H1 (cell line): ENCODE measurements at regions not wholly inside any gene's neighbourhood (a gene's known extent, or its start where the extent isn't known, plus 50 kb on each side); places are given as distances from the start of the nearest gene placed in this dataset.
A peak's percentile ranks its signal among the peaks of the same experiment; 100 is the strongest.

Experiments used
- CTCF ChIA-PET: fragments of 300-600 bp; sonication (Branson Sonifier 250); formaldehyde crosslinking; loops from one replicate; lab custom pipeline; 2021; ENCODE audit not compliant: partially characterized antibody; lab: Charles Lee
- POLR2A ChIA-PET: fragments of 300-600 bp; sonication (Branson Sonifier 250); formaldehyde crosslinking; loops from one replicate; lab custom pipeline; 2021; ENCODE audit warnings: inconsistent platforms; ENCODE audit not compliant: partially characterized antibody; lab: Charles Lee
- DNase-seq, 2 experiments: peaks; one replicate each; pipeline versions ENCODE4 v3.0.0 to v3.0.0-alpha.2; 2010 to 2022; ENCODE audit warnings: low spot score in 2 of 2, low read depth in 1 of 2, mixed read lengths in 1 of 2
- FAIRE-seq: peaks from 2 replicates; lab custom pipeline; 2011; peaks lifted over from hg19 to GRCh38; lab: Jason Lieb, UNC
- H2AFZ ChIP-seq: 2 replicates; pipeline ENCODE4 v1.8.1; 2012; ENCODE audit warnings: low read length, inconsistent platforms
- H2AK5ac ChIP-seq: 2 replicates; pipeline ENCODE4 v1.6.1; 2013; ENCODE audit warnings: low read depth, low read length
- H2BK120ac ChIP-seq: replicated peaks from 2 replicates; pipeline ENCODE3; 2013; ENCODE audit warnings: low read depth, low read length, inconsistent platforms
- H2BK12ac ChIP-seq: 2 replicates; pipeline ENCODE4 v1.6.1; 2013; ENCODE audit warnings: low read depth, low read length
- H2BK15ac ChIP-seq: 2 replicates; pipeline ENCODE4 v1.6.1; 2013; ENCODE audit warnings: low read length
- H2BK20ac ChIP-seq: 2 replicates; pipeline ENCODE4 v1.6.1; 2013; ENCODE audit warnings: low read length
- H2BK5ac ChIP-seq: 2 replicates; pipeline ENCODE4 v1.6.1; 2013; ENCODE audit warnings: low read depth, low read length
- H3K14ac ChIP-seq: 2 replicates; pipeline ENCODE4 v1.6.1; 2013; ENCODE audit warnings: inconsistent platforms; ENCODE audit not compliant: insufficient read length
- H3K18ac ChIP-seq: 2 replicates; pipeline ENCODE4 v1.6.1; 2013; ENCODE audit warnings: low read length; ENCODE audit errors: extremely low read depth
- H3K23ac ChIP-seq: 2 replicates; pipeline ENCODE4 v1.6.1; 2013; ENCODE audit warnings: inconsistent platforms; ENCODE audit not compliant: insufficient read length
- H3K23me2 ChIP-seq: 2 replicates; pipeline ENCODE4 v1.6.1; 2013; ENCODE audit warnings: low read depth, low read length
- H3K27ac ChIP-seq: 2 replicates; pipeline ENCODE4 v1.6.1; 2011; ENCODE audit warnings: low read depth, low read length, inconsistent platforms
- H3K27me3 ChIP-seq, 4 experiments: replicated peaks in 1 of 4; 1 replicate in 1 of 4; 2 replicates in 3 of 4; pipeline versions ENCODE4 v1.6.1 to v1.8.1; 2011 to 2013; ENCODE audit warnings: low read length in 3 of 4, mild to moderate bottlenecking in 3 of 4, inconsistent platforms in 2 of 4, mixed read lengths in 2 of 4, moderate library complexity in 1 of 4; ENCODE audit not compliant: control insufficient read depth in 3 of 4, insufficient read depth in 3 of 4; ENCODE audit errors: extremely low read depth in 1 of 4
- H3K36me3 ChIP-seq, 4 experiments: 2 replicates each; pipeline versions ENCODE4 v1.6.1 to v1.8.1; 2011 to 2013; ENCODE audit warnings: mild to moderate bottlenecking in 4 of 4, low read length in 3 of 4, moderate library complexity in 2 of 4, control low read depth in 1 of 4, inconsistent platforms in 1 of 4; ENCODE audit not compliant: insufficient read depth in 4 of 4, control insufficient read depth in 2 of 4
- H3K4ac ChIP-seq: replicated peaks from 2 replicates; pipeline ENCODE3; 2013; ENCODE audit warnings: low read length, low read depth, mixed read lengths, inconsistent platforms; ENCODE audit not compliant: insufficient read length
- H3K4me1 ChIP-seq, 4 experiments: replicated peaks in 1 of 4; 1 replicate in 1 of 4; 2 replicates in 3 of 4; pipeline versions ENCODE4 v1.6.1 to v1.8.1; 2011 to 2013; ENCODE audit warnings: low read length in 3 of 4, inconsistent platforms in 2 of 4, mixed read lengths in 1 of 4; ENCODE audit not compliant: insufficient read depth in 4 of 4, control insufficient read depth in 3 of 4
- H3K4me2 ChIP-seq, 2 experiments: 2 replicates each; pipeline versions ENCODE4 v1.6.1 to v1.8.1; 2011 to 2013; ENCODE audit warnings: low read depth in 2 of 2, low read length in 2 of 2, control low read depth in 1 of 2, inconsistent platforms in 1 of 2, mild to moderate bottlenecking in 1 of 2; ENCODE audit not compliant: insufficient read depth in 1 of 2
- H3K4me3 ChIP-seq, 4 experiments: fragments of 200-600, 300-600 bp in 1 of 4; sonication (generic), shearing (Covaris generic), sonication (Bioruptor Twin) in 1 of 4; 2 replicates each; pipeline versions ENCODE4 v1.5.1 to v1.8.1; 2011 to 2016; ENCODE audit warnings: low read length in 4 of 4, low read depth in 3 of 4, control low read depth in 2 of 4, inconsistent platforms in 2 of 4, mild to moderate bottlenecking in 2 of 4, mixed read lengths in 1 of 4, moderate library complexity in 1 of 4; ENCODE audit not compliant: insufficient read depth in 2 of 4; ENCODE audit errors: extremely low read depth in 1 of 4
- H3K56ac ChIP-seq: replicated peaks from 2 replicates; pipeline ENCODE3; 2013; ENCODE audit warnings: low read depth, mild to moderate bottlenecking, mixed read lengths, low read length, inconsistent platforms; ENCODE audit not compliant: insufficient read length
- H3K79me1 ChIP-seq: 2 replicates; pipeline ENCODE4 v1.6.1; 2013; ENCODE audit warnings: low read depth, low read length, control low read depth
- H3K79me2 ChIP-seq, 2 experiments: 2 replicates each; pipeline versions ENCODE4 v1.6.1 to v1.8.1; 2012 to 2013; ENCODE audit warnings: low read length in 2 of 2, mild to moderate bottlenecking in 2 of 2, inconsistent platforms in 1 of 2; ENCODE audit not compliant: insufficient read depth in 2 of 2, control insufficient read depth in 1 of 2
- H3K9ac ChIP-seq, 4 experiments: replicated peaks in 1 of 4; 1 replicate in 1 of 4; 2 replicates in 3 of 4; pipeline versions ENCODE4 v1.6.1 to v1.8.1; 2011 to 2013; ENCODE audit warnings: low read depth in 3 of 4, low read length in 3 of 4, control low read depth in 2 of 4, mild to moderate bottlenecking in 2 of 4, moderate library complexity in 2 of 4, inconsistent platforms in 1 of 4; ENCODE audit errors: extremely low read depth in 1 of 4
- H3K9me3 ChIP-seq, 2 experiments: 2 replicates each; pipeline versions ENCODE4 v1.6.1 to v1.8.1; 2012 to 2013; ENCODE audit warnings: mild to moderate bottlenecking in 2 of 2, moderate library complexity in 2 of 2, control low read depth in 1 of 2, inconsistent platforms in 1 of 2, low read depth in 1 of 2, low read length in 1 of 2, mixed read lengths in 1 of 2; ENCODE audit not compliant: insufficient read depth in 2 of 2
- H4K20me1 ChIP-seq, 2 experiments: replicated peaks in 1 of 2; 2 replicates each; pipeline versions ENCODE3 to v1.8.1; 2011 to 2013; ENCODE audit warnings: inconsistent platforms in 2 of 2, low read length in 2 of 2, mild to moderate bottlenecking in 1 of 2; ENCODE audit not compliant: insufficient read depth in 2 of 2, control insufficient read depth in 1 of 2
- H4K5ac ChIP-seq: 2 replicates; pipeline ENCODE4 v1.6.1; 2013; ENCODE audit warnings: low read length, low read depth, mixed read lengths, inconsistent platforms; ENCODE audit not compliant: insufficient read length
- H4K8ac ChIP-seq: 2 replicates; pipeline ENCODE4 v1.8.0; 2013; ENCODE audit warnings: mild to moderate bottlenecking, moderate library complexity, low read length, inconsistent platforms; ENCODE audit not compliant: insufficient read depth; ENCODE audit errors: extremely low read depth
- H4K91ac ChIP-seq: replicated peaks from 2 replicates; pipeline ENCODE3; 2013; ENCODE audit warnings: low read length, mixed read lengths, inconsistent platforms; ENCODE audit not compliant: insufficient read length
- BACH1 ChIP-seq: IDR thresholded peaks from 2 replicates; pipeline ENCODE4 v1.6.1; 2012; ENCODE audit warnings: low read length, improper control_type of control experiment
- BCL11A ChIP-seq, 2 experiments: IDR thresholded peaks; one replicate each; pipeline ENCODE4 v1.6.1; 2011; ENCODE audit warnings: low read depth in 2 of 2, low read length in 2 of 2, mild to moderate bottlenecking in 2 of 2
- BRCA1 ChIP-seq: IDR thresholded peaks from 2 replicates; pipeline ENCODE4 v1.6.1; 2012; ENCODE audit warnings: low read depth, low read length, improper control_type of control experiment
- CBX5 ChIP-seq: fragments of 300-800, 300-1000 bp; sonication (generic); IDR thresholded peaks from 2 replicates; pipeline ENCODE4 v1.7.1; 2016; ENCODE audit warnings: antibody characterized with exemption, low read length, low read depth
- EGR1 ChIP-seq: IDR thresholded peaks from 2 replicates; pipeline ENCODE4 v1.6.1; 2011; ENCODE audit warnings: low read depth, low read length, borderline replicate concordance
- HDAC2 ChIP-seq, 2 experiments: fragments of 300-600 bp in 1 of 2; sonication (generic) in 1 of 2; IDR thresholded peaks; 2 replicates each; pipeline ENCODE4 v1.6.1; 2011 to 2012; ENCODE audit warnings: low read depth in 2 of 2, low read length in 2 of 2, mild to moderate bottlenecking in 2 of 2, moderate library complexity in 2 of 2, borderline replicate concordance in 1 of 2, inconsistent platforms in 1 of 2
- KDM5A ChIP-seq: fragments of 200-600 bp; IDR thresholded peaks from 2 replicates; pipeline ENCODE4 v1.7.1; 2012; ENCODE audit warnings: mild to moderate bottlenecking, low read length, inconsistent platforms, mixed read lengths
- MAFK ChIP-seq: IDR thresholded peaks from 2 replicates; pipeline ENCODE4 v1.6.1; 2012; ENCODE audit warnings: low read depth, mild to moderate bottlenecking, improper control_type of control experiment, low read length
- RXRA ChIP-seq: IDR thresholded peaks from 2 replicates; pipeline ENCODE4 v1.6.1; 2011; ENCODE audit warnings: low read depth, mild to moderate bottlenecking, low read length, moderate library complexity; ENCODE audit not compliant: insufficient read depth
- SIRT6 ChIP-seq: IDR thresholded peaks from one replicate; pipeline ENCODE4 v1.7.1; 2012; ENCODE audit warnings: low read length, inconsistent platforms
- SIX5 ChIP-seq: IDR thresholded peaks from 2 replicates; pipeline ENCODE4 v1.6.1; 2011; ENCODE audit warnings: mild to moderate bottlenecking, low read depth, low read length
- TBP ChIP-seq: IDR thresholded peaks from 2 replicates; pipeline ENCODE4 v1.6.1; 2011; ENCODE audit warnings: low read depth, low read length, improper control_type of control experiment
- YY1 ChIP-seq: IDR thresholded peaks from 2 replicates; pipeline ENCODE4 v1.6.1; 2011; ENCODE audit warnings: low read depth, mild to moderate bottlenecking, low read length
- WGBS, 2 experiments: shearing (Covaris generic) in 1 of 2; methylation state at CpG; one replicate each; pipeline versions ENCODE4 v1.1.6 to v1.1.7; 2013 to 2015; ENCODE audit warnings: low lambda C conversion rate in 2 of 2, mixed read lengths in 2 of 2, inconsistent platforms in 1 of 2, low coverage in 1 of 2, missing lambda C conversion rate in 1 of 2; ENCODE audit not compliant: insufficient replicate concordance in 2 of 2, insufficient coverage in 1 of 2, insufficient read length in 1 of 2; ENCODE audit errors: extremely low coverage in 1 of 2, missing lambda C conversion rate in 1 of 2; 5-methylcytosine and 5-hydroxymethylcytosine counted together
- TF ChIP-seq, protein P1 (sequence below): IDR thresholded peaks from 2 replicates; pipeline ENCODE4 v1.6.1; 2011; ENCODE audit warnings: low read length, improper control_type of control experiment

DNA sequence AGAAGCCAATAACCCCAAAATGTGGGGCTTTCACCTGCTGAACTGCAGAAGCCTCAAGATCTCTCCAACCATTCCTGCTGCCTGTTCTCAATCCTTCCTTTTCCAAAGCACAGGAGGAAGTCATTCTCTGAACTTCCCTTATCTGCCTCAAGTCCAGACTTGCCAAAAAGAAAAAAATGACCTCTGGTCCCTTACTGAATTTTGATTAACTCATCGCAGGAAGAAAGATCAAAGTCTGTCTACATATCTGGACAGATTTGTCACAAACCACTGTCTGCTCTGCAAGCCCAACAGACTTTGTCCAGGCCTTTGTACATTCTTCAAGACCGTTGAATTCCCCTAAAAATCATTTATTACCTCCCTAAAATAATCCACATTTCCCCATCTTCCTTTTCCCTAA is 126.5 kb upstream of the NBEA start:
- H2AK5ac ChIP-seq, result no peak overlapping the region
- no peaks in the 10 kb centered on the region; the same call in 1 of the 2 replicates for H3K23me2 ChIP-seq
- H3K9ac ChIP-seq, result no peak overlapping the region
- no peak overlapping the region for H2BK15ac ChIP-seq
- H3K79me2 ChIP-seq, result no peaks in the 10 kb centered on the region
- H2BK120ac ChIP-seq, result peak overlapping the region; percentile 50
- no peaks in the 10 kb centered on the region for H3K36me3 ChIP-seq
- H2BK20ac ChIP-seq, result peak overlapping the region; percentile 55
- WGBS, 2 experiments, result 80% methylated on average over 2 of the region's 2 CpGs; no CpG with 5 or more reads in 1 of the 2 experiments
- no peaks in the 10 kb centered on the region for H3K79me1 ChIP-seq
- peak overlapping the region; percentile 10 to 50; a peak in 2 of 4 replicates for H3K4me2 ChIP-seq
- peak overlapping the region; percentile 24 for H4K5ac ChIP-seq
- DNase-seq, result no peak
- no peak overlapping the region for H3K23ac ChIP-seq
- no peaks in the 10 kb centered on the region for H4K20me1 ChIP-seq
- no peak overlapping the region for H4K8ac ChIP-seq
- peaks cover 2 to 5% of the 10 kb centered on the region in 2 experiments; a peak in 2 of 4 replicates for H3K9me3 ChIP-seq
- no peak overlapping the region for H3K18ac ChIP-seq
- POLR2A ChIA-PET, result no interaction called here
- H3K56ac ChIP-seq, result no peak overlapping the region
- H4K91ac ChIP-seq, result no peak overlapping the region
- H3K14ac ChIP-seq, result no peak overlapping the region
- peaks cover 5 to 22% (median 8%) of the 10 kb centered on the region in 4 experiments; a peak in 5 of 7 replicates for H3K4me1 ChIP-seq
- CTCF ChIA-PET, result interaction anchor here (0.8 kb wide), 1 partner anchor 1040 kb away, joined by 3 read pairs; no protein-coding TSS in a partner anchor
- no peaks in the 10 kb centered on the region for H3K27me3 ChIP-seq
- H2AFZ ChIP-seq, result peak overlapping the region; percentile 57; the same call in 1 of the 2 replicates
- 0 out of 2 replicates have a peak overlapping the region, but pooled peaks have one; percentile 6 for H2BK5ac ChIP-seq
- H3K4me3 ChIP-seq, result peak overlapping the region in 1 of 4 experiments; percentile 19; a peak in 1 of 8 replicates
- no peak for FAIRE-seq
- H3K4ac ChIP-seq, result no peak overlapping the region
- H2BK12ac ChIP-seq, result peak overlapping the region; percentile 0; the same call in 1 of the 2 replicates
- peak overlapping the region; percentile 22; the same call in 1 of the 2 replicates for H3K27ac ChIP-seq
- TF ChIP-seq, protein P1, sequence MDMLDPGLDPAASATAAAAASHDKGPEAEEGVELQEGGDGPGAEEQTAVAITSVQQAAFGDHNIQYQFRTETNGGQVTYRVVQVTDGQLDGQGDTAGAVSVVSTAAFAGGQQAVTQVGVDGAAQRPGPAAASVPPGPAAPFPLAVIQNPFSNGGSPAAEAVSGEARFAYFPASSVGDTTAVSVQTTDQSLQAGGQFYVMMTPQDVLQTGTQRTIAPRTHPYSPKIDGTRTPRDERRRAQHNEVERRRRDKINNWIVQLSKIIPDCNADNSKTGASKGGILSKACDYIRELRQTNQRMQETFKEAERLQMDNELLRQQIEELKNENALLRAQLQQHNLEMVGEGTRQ, result no peak
- TF ChIP-seq BACH1, result no peak
- TF ChIP-seq KDM5A, result no peak
- no peak for TF ChIP-seq HDAC2 (IDR thresholded peaks at IDR 0.05; ENCODE audit: borderline replicate concordance in 1 of 2, low read depth in 2 of 2, low read length in 2 of 2)
- TF ChIP-seq YY1, result no peak
- no peak for TF ChIP-seq MAFK
- no peak for TF ChIP-seq SIX5
- TF ChIP-seq BRCA1, result no peak
- TF ChIP-seq SIRT6, result no peak
- TF ChIP-seq CBX5, result no peak
- no peak for TF ChIP-seq TBP
- TF ChIP-seq EGR1, result no peak
- TF ChIP-seq RXRA, result no peak
- no peak for TF ChIP-seq BCL11A (IDR thresholded peaks at IDR 0.05; ENCODE audit: low read depth in 2 of 2, low read length in 2 of 2)
